Neuron (in vitro differentiated cells): ENCODE measurements at regions not wholly inside any gene's neighbourhood (a gene's known extent, or its start where the extent isn't known, plus 50 kb on each side); places are given as distances from the start of the nearest gene placed in this dataset.

Experiments
- H2AFZ ChIP-seq: one replicate; pipeline ENCODE4 v1.6.1; 2013; ENCODE audit warnings: low read depth, mild to moderate bottlenecking, inconsistent platforms, low read length, moderate library complexity
- H3K27me3 ChIP-seq: one replicate; pipeline ENCODE4 v1.6.1; 2013; ENCODE audit warnings: low read length; ENCODE audit not compliant: insufficient read depth
- H3K36me3 ChIP-seq: one replicate; pipeline ENCODE4 v1.6.1; 2013; ENCODE audit warnings: low read length; ENCODE audit not compliant: insufficient read depth
- H3K4me1 ChIP-seq: one replicate; pipeline ENCODE4 v1.6.1; 2013; ENCODE audit warnings: low read length; ENCODE audit not compliant: insufficient read depth
- H3K4me3 ChIP-seq: 2 replicates; pipeline ENCODE4 v1.5.1; 2013; ENCODE audit warnings: mild to moderate bottlenecking, low read length, moderate library complexity
- H3K9me3 ChIP-seq: one replicate; pipeline ENCODE4 v1.6.1; 2013; ENCODE audit warnings: low read length

- no peaks in the 10 kb centered on the region for H3K9me3 ChIP-seq
- H3K27me3 ChIP-seq, result peaks cover 4% of the 10 kb centered on the region
- H3K36me3 ChIP-seq, result no peaks in the 10 kb centered on the region
- no peaks in the 10 kb centered on the region for H3K4me1 ChIP-seq
- no peak overlapping the region for H3K4me3 ChIP-seq
- H2AFZ ChIP-seq, result no peak overlapping the region
These were observed 56.9 kb downstream of the RDH14 start for GRCh38 chr2:18503376-18504228.

GRCh38 chr2:18502142-18502541 lies 58.3 kb downstream of the RDH14 start:
- peaks cover 4% of the 10 kb centered on the region for H3K27me3 ChIP-seq
- H3K4me1 ChIP-seq, result no peaks in the 10 kb centered on the region
- H3K4me3 ChIP-seq, result no peak overlapping the region
- no peaks in the 10 kb centered on the region for H3K9me3 ChIP-seq
- no peaks in the 10 kb centered on the region for H3K36me3 ChIP-seq
- no peak overlapping the region for H2AFZ ChIP-seq

GRCh38 chr2:18501729-18502128 lies 58.7 kb downstream of the RDH14 start:
- no peak overlapping the region for H3K4me3 ChIP-seq
- no peaks in the 10 kb centered on the region for H3K9me3 ChIP-seq
- no peak overlapping the region for H2AFZ ChIP-seq
- H3K36me3 ChIP-seq, result no peaks in the 10 kb centered on the region
- H3K4me1 ChIP-seq, result no peaks in the 10 kb centered on the region
- peaks cover 4% of the 10 kb centered on the region for H3K27me3 ChIP-seq

DNA sequence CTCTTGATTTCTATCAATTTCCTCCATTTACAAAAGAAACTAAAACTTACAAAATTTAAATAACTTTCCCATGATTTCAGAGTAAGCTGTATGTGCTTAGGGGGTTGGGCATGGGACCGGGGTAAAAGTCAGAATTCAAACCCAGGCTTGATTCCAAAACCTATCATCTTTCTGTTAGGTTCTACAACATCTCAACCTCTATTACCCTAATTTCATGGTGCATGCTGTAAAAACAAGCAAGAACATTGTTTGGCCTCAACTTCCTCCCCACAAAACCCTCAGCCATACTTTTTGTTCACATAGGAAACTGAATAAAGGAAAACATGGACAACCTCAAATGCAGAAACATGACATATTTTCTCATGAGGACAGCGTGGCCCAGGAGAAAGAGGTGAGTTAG lies 59.3 kb downstream of the RDH14 start:
- Histone ChIP-seq H2AFZ (no peak overlapping the region), H3K9me3 (no peaks in the 10 kb centered on the region), H3K4me3 (no peak overlapping the region), H3K27me3 (peaks cover 8% of the 10 kb centered on the region), H3K4me1 (no peaks in the 10 kb centered on the region), H3K36me3 (no peaks in the 10 kb centered on the region)

- H3K4me3 ChIP-seq, result no peak overlapping the region
- H3K36me3 ChIP-seq, result no peaks in the 10 kb centered on the region
- H3K9me3 ChIP-seq, result no peaks in the 10 kb centered on the region
- no peak overlapping the region for H2AFZ ChIP-seq
- no peaks in the 10 kb centered on the region for H3K4me1 ChIP-seq
- H3K27me3 ChIP-seq, result peaks cover 12% of the 10 kb centered on the region
These were observed 60.1 kb downstream of the RDH14 start for GRCh38 chr2:18500333-18500732.

DNA sequence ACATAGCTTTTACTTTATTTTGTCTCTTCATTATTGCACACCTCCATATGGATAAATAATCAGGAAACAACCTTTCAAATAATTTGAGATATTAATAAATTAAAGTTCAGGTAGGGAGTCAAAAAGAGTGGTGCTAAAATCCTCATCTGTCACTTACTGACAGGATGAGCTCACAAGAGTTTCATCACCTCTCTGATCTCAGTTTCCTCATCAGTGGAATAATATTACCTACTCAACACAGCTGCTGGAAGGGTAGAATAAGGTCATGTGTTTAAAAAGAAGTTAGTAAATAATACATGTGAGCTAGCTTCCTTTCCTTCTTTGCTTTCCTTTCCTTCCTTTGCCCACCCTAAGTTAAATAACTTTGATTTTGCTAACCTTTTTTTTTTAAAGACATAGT lies 61.9 kb downstream of the RDH14 start:
- Histone ChIP-seq H3K27me3 (peaks cover 12% of the 10 kb centered on the region), H3K4me1 (no peaks in the 10 kb centered on the region), H3K36me3 (no peaks in the 10 kb centered on the region), H3K9me3 (no peaks in the 10 kb centered on the region), H2AFZ (no peak overlapping the region), H3K4me3 (no peak overlapping the region)

- Histone ChIP-seq H3K36me3 (no peaks in the 10 kb centered on the region), H3K4me3 (no peak overlapping the region), H2AFZ (no peak overlapping the region), H3K9me3 (no peaks in the 10 kb centered on the region), H3K4me1 (no peaks in the 10 kb centered on the region), H3K27me3 (peaks cover 12% of the 10 kb centered on the region)
These were observed 63.9 kb downstream of the RDH14 start for GRCh38 chr2:18496516-18496915.

- Histone ChIP-seq H3K4me1 (no peaks in the 10 kb centered on the region), H3K4me3 (no peak overlapping the region), H3K36me3 (no peaks in the 10 kb centered on the region), H2AFZ (no peak overlapping the region), H3K27me3 (peaks cover 8% of the 10 kb centered on the region), H3K9me3 (no peaks in the 10 kb centered on the region)
These were observed 65.4 kb downstream of the RDH14 start for GRCh38 chr2:18495058-18495457.

- Histone ChIP-seq H2AFZ (no peak overlapping the region), H3K36me3 (no peaks in the 10 kb centered on the region), H3K4me1 (no peaks in the 10 kb centered on the region)
These were observed 67.7 kb downstream of the RDH14 start for GRCh38 chr2:18492721-18493120.

GRCh38 chr2:18491577-18491976 lies 68.9 kb downstream of the RDH14 start:
- no peaks in the 10 kb centered on the region for H3K9me3 ChIP-seq

More at GRCh38 chr2:18492721-18493120, 67.7 kb downstream of the RDH14 start:
- Histone ChIP-seq H3K9me3 (no peaks in the 10 kb centered on the region), H3K27me3 (peaks cover 8% of the 10 kb centered on the region), H3K4me3 (no peak overlapping the region)

DNA sequence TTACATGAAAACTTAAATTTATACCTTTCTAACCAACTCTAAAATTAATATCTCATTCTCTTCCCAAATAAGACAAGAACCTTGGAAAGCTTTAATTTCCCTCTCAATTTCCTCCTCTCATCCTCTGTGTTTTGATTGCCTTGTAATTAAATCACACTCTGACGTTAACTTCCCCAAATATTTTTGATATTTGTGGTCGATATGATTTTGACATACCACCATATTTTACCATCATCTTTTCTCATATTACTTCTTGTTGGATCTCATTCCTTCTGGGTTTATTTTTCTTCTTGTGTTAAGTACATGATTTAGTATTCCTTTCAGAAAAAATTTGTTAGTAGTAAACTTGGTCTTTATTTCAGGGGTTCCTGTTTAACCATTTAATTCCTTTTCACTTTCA lies 69.6 kb downstream of the RDH14 start:
- Histone ChIP-seq H3K4me1 (no peaks in the 10 kb centered on the region), H3K9me3 (no peaks in the 10 kb centered on the region), H3K36me3 (no peaks in the 10 kb centered on the region), H3K27me3 (peaks cover 3% of the 10 kb centered on the region), H3K4me3 (no peak overlapping the region), H2AFZ (no peak overlapping the region)

More at GRCh38 chr2:18491577-18491976, 68.9 kb downstream of the RDH14 start:
- Histone ChIP-seq H3K36me3 (no peaks in the 10 kb centered on the region), H2AFZ (no peak overlapping the region), H3K4me3 (no peak overlapping the region), H3K27me3 (peaks cover 6% of the 10 kb centered on the region), H3K4me1 (no peaks in the 10 kb centered on the region)

GRCh38 chr2:18487106-18487913 lies 73.1 kb downstream of the RDH14 start:
- Histone ChIP-seq H3K9me3 (no peaks in the 10 kb centered on the region), H2AFZ (no peak overlapping the region), H3K27me3 (no peaks in the 10 kb centered on the region), H3K36me3 (no peaks in the 10 kb centered on the region), H3K4me1 (no peaks in the 10 kb centered on the region), H3K4me3 (no peak overlapping the region)

DNA sequence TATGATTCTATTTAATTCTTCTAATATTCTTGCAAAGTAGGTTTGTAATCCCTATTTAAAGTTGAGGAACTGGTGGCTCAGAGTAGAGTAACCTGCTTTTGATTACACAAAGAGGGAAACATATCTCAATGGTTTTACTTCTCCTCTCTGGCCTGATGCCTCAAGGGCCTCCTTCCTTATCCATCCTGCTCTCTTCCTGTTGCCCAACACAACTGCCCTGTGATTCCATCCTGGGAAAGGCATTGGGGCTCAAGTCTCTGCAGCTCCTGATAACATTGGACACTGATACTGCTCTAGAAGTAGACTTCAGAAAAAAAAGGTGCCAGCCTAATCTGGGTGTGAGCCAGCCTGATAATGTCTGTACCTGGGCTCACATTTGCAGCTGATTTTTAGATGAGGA lies 75.8 kb downstream of the RDH14 start:
- Histone ChIP-seq H2AFZ (no peak overlapping the region), H3K4me3 (no peak overlapping the region), H3K4me1 (no peaks in the 10 kb centered on the region), H3K36me3 (no peaks in the 10 kb centered on the region), H3K9me3 (no peaks in the 10 kb centered on the region), H3K27me3 (no peaks in the 10 kb centered on the region)
